H1 (cell line): ENCODE measurements at regions not wholly inside any gene's neighbourhood (a gene's known extent, or its start where the extent isn't known, plus 50 kb on each side); places are given as distances from the start of the nearest gene placed in this dataset.

Source experiments
- CBX5 ChIP-seq: fragments of 300-800, 300-1000 bp; sonication (generic); IDR thresholded peaks from 2 replicates; pipeline ENCODE4 v1.7.1; 2016; ENCODE audit warnings: antibody characterized with exemption, low read length, low read depth
- CBX8 ChIP-seq: fragments of 300-800, 300-1000 bp; sonication (generic); IDR thresholded peaks from 2 replicates; pipeline ENCODE4 v1.7.1; 2016; ENCODE audit warnings: low read depth, low read length, borderline replicate concordance
- KDM5A ChIP-seq: fragments of 200-600 bp; IDR thresholded peaks from 2 replicates; pipeline ENCODE4 v1.7.1; 2012; ENCODE audit warnings: mild to moderate bottlenecking, low read length, inconsistent platforms, mixed read lengths
- POLR2AphosphoS5 ChIP-seq: IDR thresholded peaks from 2 replicates; pipeline ENCODE4 v1.6.1; 2011; ENCODE audit warnings: low read depth, low read length
- SRF ChIP-seq: IDR thresholded peaks from 2 replicates; pipeline ENCODE4 v1.6.1; 2011; ENCODE audit warnings: mild to moderate bottlenecking, low read depth, low read length, moderate library complexity
- TF ChIP-seq, protein P1 (sequence below), 3 experiments: IDR thresholded peaks; 1 replicate in 2 of 3; 2 replicates in 1 of 3; pipeline versions ENCODE4 v1.5.1 to v1.6.1; 2011; ENCODE audit warnings: low read length in 3 of 3, mild to moderate bottlenecking in 3 of 3, inconsistent platforms in 2 of 3, low read depth in 1 of 3, moderate library complexity in 1 of 3; ENCODE audit not compliant: insufficient read depth in 1 of 3; ENCODE audit errors: control extremely low read depth in 1 of 3

DNA sequence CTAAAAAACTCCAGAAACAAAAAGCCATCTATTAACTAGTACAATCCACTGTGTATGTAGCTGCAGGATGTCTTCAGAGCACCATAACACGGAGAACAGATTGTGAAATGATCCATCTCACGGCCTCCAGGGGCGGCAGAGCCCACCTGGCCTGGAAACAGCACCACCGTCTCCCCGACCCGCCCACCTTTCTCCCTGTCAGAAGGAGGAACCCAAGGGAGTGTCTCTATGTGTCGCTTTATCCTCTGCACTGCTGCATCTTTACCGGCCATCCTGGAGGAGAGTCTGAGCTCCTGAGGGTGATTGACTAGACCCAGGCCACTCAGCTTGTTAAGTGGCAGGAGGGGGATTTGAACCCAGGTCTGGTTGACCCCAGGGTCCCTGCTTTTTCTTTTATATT is 405.0 kb downstream of the MATN1 start:
- TF ChIP-seq CBX5, result no peak
- TF ChIP-seq, protein P1, sequence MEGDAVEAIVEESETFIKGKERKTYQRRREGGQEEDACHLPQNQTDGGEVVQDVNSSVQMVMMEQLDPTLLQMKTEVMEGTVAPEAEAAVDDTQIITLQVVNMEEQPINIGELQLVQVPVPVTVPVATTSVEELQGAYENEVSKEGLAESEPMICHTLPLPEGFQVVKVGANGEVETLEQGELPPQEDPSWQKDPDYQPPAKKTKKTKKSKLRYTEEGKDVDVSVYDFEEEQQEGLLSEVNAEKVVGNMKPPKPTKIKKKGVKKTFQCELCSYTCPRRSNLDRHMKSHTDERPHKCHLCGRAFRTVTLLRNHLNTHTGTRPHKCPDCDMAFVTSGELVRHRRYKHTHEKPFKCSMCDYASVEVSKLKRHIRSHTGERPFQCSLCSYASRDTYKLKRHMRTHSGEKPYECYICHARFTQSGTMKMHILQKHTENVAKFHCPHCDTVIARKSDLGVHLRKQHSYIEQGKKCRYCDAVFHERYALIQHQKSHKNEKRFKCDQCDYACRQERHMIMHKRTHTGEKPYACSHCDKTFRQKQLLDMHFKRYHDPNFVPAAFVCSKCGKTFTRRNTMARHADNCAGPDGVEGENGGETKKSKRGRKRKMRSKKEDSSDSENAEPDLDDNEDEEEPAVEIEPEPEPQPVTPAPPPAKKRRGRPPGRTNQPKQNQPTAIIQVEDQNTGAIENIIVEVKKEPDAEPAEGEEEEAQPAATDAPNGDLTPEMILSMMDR (IDR thresholded peaks at IDR 0.05; ENCODE audit: control extremely low read depth in 1 of 3, insufficient read depth in 1 of 3, low read depth in 1 of 3, low read length in 3 of 3), result peak; percentile 7 to 30 (median 28); a peak in 2 of 4 replicates
- TF ChIP-seq POLR2AphosphoS5, result no peak
- no peak for TF ChIP-seq KDM5A
- TF ChIP-seq SRF, result no peak
- no peak for TF ChIP-seq CBX8
